GM13976 (cell line): ENCODE measurements at regions not wholly inside any gene's neighbourhood (a gene's known extent, or its start where the extent isn't known, plus 50 kb on each side); places are given as distances from the start of the nearest gene placed in this dataset.

Experiments
- DNase-seq: peaks from one replicate; pipeline ENCODE4 v3.0.0; 2012; ENCODE audit warnings: low spot score
- in situ Hi-C: fragments of 300-500 bp; cut with MboI; formaldehyde crosslinking; loops from one replicate; pipeline ENCODE4 v1.12.0; 2022; ENCODE audit warnings: low sequenced_read_pairs, mixed read lengths, inconsistent platforms; ENCODE audit not compliant: unreplicated experiment
- TF ChIP-seq, protein P1 (sequence below): IDR thresholded peaks from 2 replicates; pipeline ENCODE4 v1.5.1; 2012; ENCODE audit warnings: borderline replicate concordance, mild to moderate bottlenecking; ENCODE audit not compliant: insufficient read depth; ENCODE audit errors: extremely low read depth, missing control alignments, control extremely low read depth

- in situ Hi-C loops, result no loop called here
These were observed 479.2 kb downstream of the QKI start for GRCh38 chr6:163893609-163894189.

GRCh38 chr6:163892824-163893561 lies 478.5 kb downstream of the QKI start:
- in situ Hi-C loops, result no loop called here
- DNase-seq, result no peak
- TF ChIP-seq, protein P1, sequence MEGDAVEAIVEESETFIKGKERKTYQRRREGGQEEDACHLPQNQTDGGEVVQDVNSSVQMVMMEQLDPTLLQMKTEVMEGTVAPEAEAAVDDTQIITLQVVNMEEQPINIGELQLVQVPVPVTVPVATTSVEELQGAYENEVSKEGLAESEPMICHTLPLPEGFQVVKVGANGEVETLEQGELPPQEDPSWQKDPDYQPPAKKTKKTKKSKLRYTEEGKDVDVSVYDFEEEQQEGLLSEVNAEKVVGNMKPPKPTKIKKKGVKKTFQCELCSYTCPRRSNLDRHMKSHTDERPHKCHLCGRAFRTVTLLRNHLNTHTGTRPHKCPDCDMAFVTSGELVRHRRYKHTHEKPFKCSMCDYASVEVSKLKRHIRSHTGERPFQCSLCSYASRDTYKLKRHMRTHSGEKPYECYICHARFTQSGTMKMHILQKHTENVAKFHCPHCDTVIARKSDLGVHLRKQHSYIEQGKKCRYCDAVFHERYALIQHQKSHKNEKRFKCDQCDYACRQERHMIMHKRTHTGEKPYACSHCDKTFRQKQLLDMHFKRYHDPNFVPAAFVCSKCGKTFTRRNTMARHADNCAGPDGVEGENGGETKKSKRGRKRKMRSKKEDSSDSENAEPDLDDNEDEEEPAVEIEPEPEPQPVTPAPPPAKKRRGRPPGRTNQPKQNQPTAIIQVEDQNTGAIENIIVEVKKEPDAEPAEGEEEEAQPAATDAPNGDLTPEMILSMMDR, result no peak

More at GRCh38 chr6:163893609-163894189, 479.2 kb downstream of the QKI start:
- no peak for DNase-seq
- TF ChIP-seq, protein P1, result no peak

GRCh38 chr6:163889904-163890514 lies 475.5 kb downstream of the QKI start:
- no peak for DNase-seq
- TF ChIP-seq, protein P1, result no peak
- in situ Hi-C loops, result no loop called here

- TF ChIP-seq, protein P1, result no peak
- in situ Hi-C loops, result no loop called here
These were observed 473.7 kb downstream of the QKI start for GRCh38 chr6:163888030-163888819.

GRCh38 chr6:163886428-163886827 lies 471.9 kb downstream of the QKI start:
- DNase-seq, result no peak
- in situ Hi-C loops, result no loop called here
- TF ChIP-seq, protein P1, result no peak

More at GRCh38 chr6:163888030-163888819, 473.7 kb downstream of the QKI start:
- no peak for DNase-seq

GRCh38 chr6:163883984-163884383 lies 469.5 kb downstream of the QKI start:
- in situ Hi-C loops, result no loop called here
- DNase-seq, result no peak
- TF ChIP-seq, protein P1, result no peak
